H1 (cell line): ENCODE measurements at regions not wholly inside any gene's neighbourhood (a gene's known extent, or its start where the extent isn't known, plus 50 kb on each side); places are given as distances from the start of the nearest gene placed in this dataset.

Source experiments
- FOSL1 ChIP-seq: IDR thresholded peaks from 2 replicates; pipeline ENCODE4 v1.6.1; 2011; ENCODE audit warnings: mild to moderate bottlenecking, low read depth, low read length, moderate library complexity; ENCODE audit not compliant: insufficient read depth
- PHF8 ChIP-seq: fragments of 200-600 bp; sonication (generic); conservative IDR thresholded peaks from 2 replicates; pipeline ENCODE4 v1.7.1; 2012; ENCODE audit warnings: low read depth, mild to moderate bottlenecking, inconsistent platforms, low read length, moderate library complexity
- RBBP5 ChIP-seq: IDR thresholded peaks from 2 replicates; pipeline ENCODE4 v1.7.1; 2012; ENCODE audit warnings: low read depth, mild to moderate bottlenecking, inconsistent platforms, low read length, moderate library complexity, borderline replicate concordance

GRCh38 chrX:34849371-34849770 lies 93.2 kb upstream of the FAM47B start (continued):
- no peak for TF ChIP-seq RBBP5
- TF ChIP-seq PHF8 = no peak
- TF ChIP-seq FOSL1 = no peak
